ENCODE measurements at regions not wholly inside any gene's neighbourhood (a gene's known extent, or its start where the extent isn't known, plus 50 kb on each side); places are given as distances from the start of the nearest gene placed in this dataset.
"Not testable (repeated sequence)": the region's sequence is repeated elsewhere in the genome, so short reads cannot be mapped to it uniquely, and the experiment has no call there.

DNA sequence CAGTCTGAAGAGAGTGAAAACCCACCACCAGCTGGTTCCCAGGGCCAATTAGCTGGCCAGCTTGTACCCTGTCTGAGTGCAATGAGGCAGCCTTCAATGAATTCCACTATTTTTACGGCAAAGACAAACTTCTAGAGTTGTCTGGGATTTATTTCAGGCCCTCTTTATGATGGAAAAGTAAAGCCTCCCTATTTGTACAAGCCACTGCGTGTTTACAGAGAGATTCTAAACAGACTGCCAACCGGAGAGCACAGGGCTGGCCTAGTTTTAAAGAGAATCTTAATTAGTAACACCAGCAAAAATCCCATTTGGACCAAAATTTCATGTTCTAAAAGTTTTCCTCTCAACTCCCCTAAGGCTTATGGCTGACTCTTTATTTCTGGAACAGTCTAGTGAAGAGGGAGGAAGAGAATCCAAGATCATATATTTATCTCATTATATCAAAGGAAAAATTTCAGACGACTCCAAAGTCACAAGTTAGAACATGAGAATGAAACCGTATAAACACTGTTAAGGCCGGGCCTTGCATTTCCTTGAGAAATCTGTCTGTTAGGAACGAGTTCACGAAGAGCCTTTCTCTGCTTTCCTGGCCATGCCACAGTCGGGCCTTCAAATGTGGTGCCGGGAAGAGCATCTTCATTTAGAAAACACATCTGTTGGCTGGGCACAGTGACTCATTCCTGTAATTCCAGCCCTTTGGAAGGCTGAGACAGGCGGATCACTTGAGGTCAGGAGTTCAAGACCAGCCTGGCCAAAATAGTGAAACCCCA, 724.6 kb upstream of the NRP1 start:
- no peak for DNase-seq

DNA sequence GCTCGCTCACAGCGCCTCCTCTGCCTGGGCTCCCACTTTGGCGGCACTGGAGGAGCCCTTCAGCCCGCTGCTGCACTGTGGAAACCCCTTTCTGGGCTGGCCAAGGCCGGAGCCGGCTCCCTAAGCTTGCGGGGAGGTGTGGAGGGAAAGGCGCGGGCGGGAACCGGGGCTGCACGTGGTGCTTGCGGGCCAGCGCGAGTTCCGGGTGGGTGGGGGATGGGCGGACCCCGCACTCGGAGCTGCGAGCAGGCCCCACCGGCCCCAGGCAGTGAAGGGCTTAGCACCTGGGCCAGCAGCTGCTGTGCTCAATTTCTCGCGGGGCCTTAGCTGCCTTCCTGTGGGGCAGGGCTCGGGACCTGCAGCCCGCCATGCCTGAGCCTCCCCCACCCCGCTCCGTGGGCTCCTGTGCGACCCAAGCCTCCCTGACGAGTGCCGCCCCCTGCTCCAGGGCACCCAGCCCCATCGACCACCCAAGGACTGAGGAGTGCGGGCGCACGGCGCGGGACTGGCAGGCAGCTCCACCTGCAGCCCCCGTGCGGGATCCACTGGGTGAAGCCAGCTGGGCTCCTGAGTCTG, 721.0 kb upstream of the NRP1 start:
- DNase-seq = not testable (repeated sequence)

DNA sequence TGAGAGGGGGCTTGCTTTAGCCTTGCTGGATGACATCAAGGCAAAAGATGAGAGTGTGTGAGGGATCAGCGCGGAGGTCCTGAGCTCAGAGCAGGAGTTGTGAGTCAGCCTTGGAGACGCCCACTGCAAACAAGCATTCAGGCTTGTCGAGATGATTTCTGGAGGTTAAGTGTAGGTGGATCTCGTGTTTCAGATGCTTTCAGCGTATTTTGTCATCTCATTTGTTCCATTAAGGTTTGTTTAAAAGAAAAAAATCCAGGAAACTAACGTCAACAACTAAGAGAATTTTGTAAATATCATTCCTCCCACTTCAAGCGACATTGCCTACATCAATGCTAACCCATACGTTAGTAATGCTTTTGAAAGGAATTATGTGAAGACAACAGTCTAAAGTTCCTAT, 715.4 kb upstream of the NRP1 start:
- no peak for DNase-seq

- DNase-seq = no peak
These were observed 715.0 kb upstream of the NRP1 start for GRCh38 chr10:34049469-34049868.

DNA sequence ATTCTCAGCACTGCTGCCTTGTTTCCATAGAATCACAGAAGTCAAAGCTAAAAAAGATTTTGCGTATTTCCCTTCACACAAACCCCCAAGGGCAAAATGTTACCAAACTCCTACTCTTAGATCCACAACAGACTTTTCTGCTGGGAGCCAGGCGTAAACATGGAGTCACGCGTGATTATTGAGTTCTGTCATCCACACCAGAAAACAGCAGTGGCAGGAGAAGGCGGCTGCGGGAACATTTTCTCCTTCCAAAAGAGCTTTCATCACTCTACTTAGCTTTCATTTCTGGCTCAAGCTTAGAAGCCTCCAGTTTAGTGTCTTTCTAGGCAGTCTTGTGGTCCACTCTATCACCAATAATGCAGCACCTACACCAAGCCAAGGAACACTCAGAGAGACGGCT, 712.9 kb upstream of the NRP1 start:
- no peak for DNase-seq

GRCh38 chr10:34046506-34047034, 712.1 kb upstream of the NRP1 start:
- DNase-seq = no peak

- no peak for DNase-seq
These were observed 711.2 kb upstream of the NRP1 start for GRCh38 chr10:34045571-34046190.

DNA sequence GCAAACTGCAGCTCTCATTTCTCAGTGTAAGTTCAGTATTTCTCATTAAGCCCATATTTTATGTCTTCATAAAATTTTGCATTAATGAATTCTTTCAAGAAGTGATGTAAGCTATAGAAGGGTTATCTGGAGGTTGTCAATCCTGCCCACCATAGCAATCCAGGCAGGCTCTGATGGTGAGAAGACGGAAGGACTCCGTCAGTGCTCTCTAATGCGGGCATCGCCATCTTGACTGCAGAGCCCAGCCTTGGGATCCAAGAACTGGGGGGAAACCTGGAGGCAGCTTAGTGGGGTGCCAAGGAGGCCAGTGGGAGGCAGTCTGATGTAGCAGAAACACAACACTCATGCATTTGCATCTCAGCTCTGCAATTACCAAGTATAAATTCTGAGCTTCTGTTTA, 707.4 kb upstream of the NRP1 start:
- no peak for DNase-seq

GRCh38 chr10:34037499-34037898, 703.0 kb upstream of the NRP1 start:
- no peak for DNase-seq

DNA sequence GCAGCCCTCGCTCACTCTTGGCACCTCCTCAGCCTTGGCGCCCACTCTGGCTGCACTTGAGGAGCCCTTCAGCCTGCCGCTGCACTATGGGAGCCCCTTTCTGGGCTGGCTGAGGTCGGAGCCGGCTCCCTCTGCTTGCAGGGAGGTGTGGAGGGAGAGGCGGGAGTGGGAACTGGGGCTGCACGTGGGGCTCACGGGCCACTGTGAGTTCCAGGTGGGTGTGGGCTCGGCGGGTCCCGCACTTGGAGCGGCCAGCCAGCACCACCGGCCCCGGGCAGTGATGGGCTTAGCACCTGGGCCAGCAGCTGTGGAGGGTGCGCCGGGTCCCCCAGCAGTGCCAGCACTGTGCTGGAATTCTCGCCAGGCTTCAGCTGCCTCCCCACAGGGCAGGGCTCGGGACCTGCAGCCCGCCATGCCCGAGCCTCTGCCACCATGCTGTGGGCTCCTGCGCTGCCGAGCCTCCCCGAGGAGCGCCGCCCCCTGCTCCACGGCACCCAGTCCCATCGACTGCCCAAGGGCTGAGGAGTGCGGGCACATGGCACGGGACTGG, 700.8 kb upstream of the NRP1 start:
- not testable (repeated sequence) for DNase-seq

- no peak for DNase-seq
These were observed 698.6 kb upstream of the NRP1 start for GRCh38 chr10:34033078-34033477.

GRCh38 chr10:34032564-34032963, 698.1 kb upstream of the NRP1 start:
- DNase-seq = no peak

DNA sequence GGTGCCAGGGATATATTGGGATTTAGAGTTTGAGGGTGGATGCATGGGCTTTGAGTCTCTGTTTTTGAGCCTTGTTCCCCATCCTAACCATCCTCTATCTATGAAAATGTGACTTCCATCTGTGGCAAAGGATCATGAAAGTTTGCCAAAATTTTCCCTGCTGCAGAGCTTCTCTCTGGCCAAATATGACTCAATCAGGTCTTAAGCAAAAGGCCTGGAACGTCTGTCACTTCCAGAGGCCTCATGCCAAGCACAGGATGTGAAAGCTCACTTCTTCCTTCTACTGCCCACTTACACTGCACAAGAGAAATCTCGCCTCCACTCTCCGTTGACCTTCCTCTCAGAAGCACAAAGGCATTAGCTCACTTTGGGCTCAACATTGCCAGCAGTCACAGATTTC, 696.9 kb upstream of the NRP1 start:
- DNase-seq = no peak

GRCh38 chr10:34029455-34029854, 695.0 kb upstream of the NRP1 start:
- DNase-seq = no peak

GRCh38 chr10:34028936-34029335, 694.5 kb upstream of the NRP1 start:
- no peak for DNase-seq

GRCh38 chr10:34024693-34025425, 690.4 kb upstream of the NRP1 start:
- no peak for DNase-seq

DNA sequence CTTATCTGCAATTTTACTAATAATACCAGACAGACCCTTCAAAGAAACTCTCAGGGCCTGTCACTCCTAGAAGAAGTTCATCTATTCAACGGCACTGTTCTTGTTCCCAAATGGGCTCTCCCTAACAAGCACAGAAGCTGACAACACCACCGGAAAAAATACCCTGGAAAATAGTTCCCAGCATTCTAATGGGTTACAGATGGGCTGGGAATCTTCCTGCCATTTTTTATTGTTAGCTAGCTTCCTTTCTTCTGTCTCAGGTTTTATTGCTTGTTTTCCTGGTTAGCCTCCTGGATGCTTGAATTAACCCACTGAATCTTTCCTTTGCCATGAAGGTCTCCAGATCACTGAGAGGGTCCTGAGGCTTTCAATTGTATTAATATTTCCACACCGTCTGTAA, 689.8 kb upstream of the NRP1 start:
- no peak for DNase-seq

GRCh38 chr10:34022195-34022594, 687.7 kb upstream of the NRP1 start:
- no peak for DNase-seq

GRCh38 chr10:34018784-34019183, 684.3 kb upstream of the NRP1 start:
- DNase-seq = no peak

- no peak for DNase-seq
These were observed 683.7 kb upstream of the NRP1 start for GRCh38 chr10:34018129-34018528.

GRCh38 chr10:34017281-34017680, 682.8 kb upstream of the NRP1 start:
- DNase-seq = no peak

- no peak for DNase-seq
These were observed 682.1 kb upstream of the NRP1 start for GRCh38 chr10:34016576-34016975.

- no peak for DNase-seq
These were observed 681.2 kb upstream of the NRP1 start for GRCh38 chr10:34015700-34016099.

All from hematopoietic multipotent progenitor cell treated with erythropoietin and hydrocortisone succinate and interleukin-3 and kit ligand, for 4 days (in vitro differentiated cells).